Naive thymus-derived CD4-positive, alpha-beta T cell (primary cell): ENCODE measurements at regions not wholly inside any gene's neighbourhood (a gene's known extent, or its start where the extent isn't known, plus 50 kb on each side); places are given as distances from the start of the nearest gene placed in this dataset.

Experiments used
- ATAC-seq: fragments of 150-1000 bp; cut with Tn5 transposase; 2 replicates; pipeline ENCODE4 v1.10.0; 2021; ENCODE audit warnings: mild to moderate bottlenecking, moderate library complexity
- CTCF ChIA-PET: fragments of 350-600 bp; sonication (Branson Sonifier 250); formaldehyde crosslinking; loops from one replicate; lab custom pipeline; 2021; ENCODE audit warnings: antibody characterized with exemption; lab: Charles Lee
- POLR2A ChIA-PET: fragments of 350-600 bp; sonication (Branson Sonifier 250); formaldehyde crosslinking; loops from one replicate; lab custom pipeline; 2021; ENCODE audit warnings: antibody characterized with exemption, inconsistent platforms; lab: Charles Lee
- DNase-seq, 9 donors: peaks; one replicate each; pipeline versions ENCODE4 v3.0.0 to v3.0.0-alpha.2; 2020 to 2022; ENCODE audit warnings: mixed read lengths in 1 of 9
- H3K27ac ChIP-seq: one replicate; pipeline ENCODE4 v1.7.0; 2013; ENCODE audit warnings: mild to moderate bottlenecking, low read depth, low read length, moderate library complexity
- H3K27me3 ChIP-seq, 2 donors: one replicate each; pipeline ENCODE4 v1.7.0; 2013; ENCODE audit warnings: low read length in 2 of 2, mild to moderate bottlenecking in 2 of 2, moderate library complexity in 2 of 2; ENCODE audit not compliant: control insufficient read depth in 2 of 2, insufficient read depth in 2 of 2
- H3K36me3 ChIP-seq, 3 experiments: 1 replicate in 2 of 3; 2 replicates in 1 of 3; pipeline ENCODE4 v1.7.0; 2013; ENCODE audit warnings: low read length in 3 of 3, mild to moderate bottlenecking in 3 of 3, moderate library complexity in 1 of 3; ENCODE audit not compliant: insufficient read depth in 3 of 3, control insufficient read depth in 2 of 3
- H3K4me1 ChIP-seq, 2 donors: one replicate each; pipeline ENCODE4 v1.7.0; 2013; ENCODE audit warnings: low read length in 2 of 2, mild to moderate bottlenecking in 2 of 2, moderate library complexity in 1 of 2; ENCODE audit not compliant: control insufficient read depth in 2 of 2, insufficient read depth in 2 of 2
- H3K4me3 ChIP-seq: 2 replicates; pipeline ENCODE4 v1.7.0; 2013; ENCODE audit warnings: mild to moderate bottlenecking, low read length
- H3K9me3 ChIP-seq, 3 experiments: 1 replicate in 2 of 3; 2 replicates in 1 of 3; pipeline ENCODE4 v1.7.0; 2013; ENCODE audit warnings: low read length in 3 of 3; ENCODE audit not compliant: control insufficient read depth in 2 of 3
- H3K27ac Mint-ChIP-seq, 9 donors: one replicate each; pipeline ENCODE4 v1.8.0; 2020 to 2022; ENCODE audit warnings: mixed read lengths in 9 of 9, mild to moderate bottlenecking in 8 of 9, moderate library complexity in 5 of 9, inconsistent platforms in 2 of 9
- H3K27me3 Mint-ChIP-seq, 5 donors: one replicate each; pipeline ENCODE4 v1.8.0; 2021 to 2022; ENCODE audit warnings: mixed read lengths in 5 of 5, mild to moderate bottlenecking in 1 of 5
- H3K36me3 Mint-ChIP-seq, 5 donors: one replicate each; pipeline ENCODE4 v1.8.0; 2020 to 2022; ENCODE audit warnings: mixed read lengths in 5 of 5, mild to moderate bottlenecking in 3 of 5, inconsistent platforms in 1 of 5
- H3K4me1 Mint-ChIP-seq, 7 donors: one replicate each; pipeline ENCODE4 v1.8.0; 2020 to 2022; ENCODE audit warnings: mixed read lengths in 7 of 7, mild to moderate bottlenecking in 3 of 7, inconsistent platforms in 1 of 7
- H3K4me3 Mint-ChIP-seq, 10 donors: one replicate each; pipeline ENCODE4 v1.8.0; 2020 to 2022; ENCODE audit warnings: mild to moderate bottlenecking in 10 of 10, mixed read lengths in 10 of 10, moderate library complexity in 6 of 10, inconsistent platforms in 2 of 10
- H3K9me3 Mint-ChIP-seq, 11 donors: one replicate each; pipeline ENCODE4 v1.8.0; 2020 to 2022; ENCODE audit warnings: mixed read lengths in 11 of 11, mild to moderate bottlenecking in 4 of 11, inconsistent platforms in 1 of 11, moderate library complexity in 1 of 11
- intact Hi-C, 2 donors: fragments of 100-400 bp; cut with micrococcal nuclease; formaldehyde crosslinking; loops; one replicate each; pipeline ENCODE4 v1.15.1; 2023

DNA sequence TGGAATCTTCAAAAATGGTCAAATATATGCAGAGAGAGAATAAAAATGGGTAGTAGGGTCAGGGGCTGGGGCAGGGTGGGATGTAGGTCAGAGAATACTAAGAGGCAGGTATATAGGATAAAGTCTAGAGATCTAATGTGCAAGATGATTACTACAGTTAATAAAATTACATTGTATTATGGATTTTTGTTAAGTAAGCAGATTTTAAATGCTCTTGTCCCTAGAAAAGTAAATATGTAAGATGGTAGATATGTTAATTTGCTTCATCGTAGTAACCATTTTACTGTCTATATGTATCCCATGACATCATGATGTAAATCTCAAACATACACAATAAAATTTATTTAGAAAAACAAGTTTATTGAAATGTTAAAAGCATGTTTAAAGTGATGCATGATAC lies 1051.4 kb downstream of the AGBL1 start:
- CTCF ChIA-PET = no interaction called here
- Mint-ChIP-seq H3K4me3 (no peak overlapping the region), H3K9me3 (peaks cover 0 to 8% (median 4%) of the 10 kb centered on the region in 11 donors), H3K36me3 (no peaks in the 10 kb centered on the region), H3K4me1 (no peaks in the 10 kb centered on the region), H3K27me3 (peaks cover 0 to 26% (median 24%) of the 10 kb centered on the region in 5 donors), H3K27ac (no peak overlapping the region)
- ATAC-seq (no peak), DNase-seq (no peak)
- H3K9me3 ChIP-seq = no peaks in the 10 kb centered on the region
- no peak overlapping the region for H3K4me3 ChIP-seq
- no peaks in the 10 kb centered on the region for H3K4me1 ChIP-seq
- intact Hi-C loops = no loop called here
- no peaks in the 10 kb centered on the region for H3K27me3 ChIP-seq
- H3K36me3 ChIP-seq = no peaks in the 10 kb centered on the region
- H3K27ac ChIP-seq = no peak overlapping the region
- POLR2A ChIA-PET = interaction anchor here (0.6 kb wide), 1 partner anchor 17 kb away, joined by 4 read pairs; no protein-coding TSS in a partner anchor

DNA sequence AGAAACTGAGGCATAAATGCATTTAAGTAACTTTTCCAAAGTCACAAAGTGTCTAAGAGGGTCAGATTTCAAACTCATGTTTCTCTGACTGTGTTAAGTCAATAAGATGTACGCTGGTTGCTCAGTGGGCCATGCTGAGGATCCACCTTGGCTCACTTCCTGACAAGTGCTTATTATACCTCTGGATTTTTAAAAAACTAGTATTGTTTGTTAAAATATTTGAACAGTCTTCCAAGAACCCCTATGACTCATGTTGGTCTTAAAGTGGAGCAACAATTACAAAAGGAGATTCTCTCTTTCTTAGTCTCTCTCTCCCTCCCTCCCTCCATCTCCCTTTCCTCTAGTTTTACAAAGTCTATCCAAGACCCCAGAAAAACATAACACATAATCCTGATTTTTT lies 1050.2 kb downstream of the AGBL1 start:
- H3K9me3 ChIP-seq = no peaks in the 10 kb centered on the region
- no peaks in the 10 kb centered on the region for H3K36me3 ChIP-seq
- H3K4me3 Mint-ChIP-seq = no peak overlapping the region
- no peak overlapping the region for H3K27ac ChIP-seq
- peaks cover 0 to 12% (median 4%) of the 10 kb centered on the region in 11 donors for H3K9me3 Mint-ChIP-seq
- no peak for ATAC-seq
- DNase-seq = no peak
- intact Hi-C loops = no loop called here
- H3K4me1 ChIP-seq = no peaks in the 10 kb centered on the region
- no peaks in the 10 kb centered on the region for H3K4me1 Mint-ChIP-seq
- peaks cover 0 to 28% (median 23%) of the 10 kb centered on the region in 5 donors for H3K27me3 Mint-ChIP-seq
- ChIA-PET POLR2A (no interaction called here), CTCF (no interaction called here)
- H3K27me3 ChIP-seq = no peaks in the 10 kb centered on the region
- H3K4me3 ChIP-seq = no peak overlapping the region
- no peak overlapping the region for H3K27ac Mint-ChIP-seq
- no peaks in the 10 kb centered on the region for H3K36me3 Mint-ChIP-seq

DNA sequence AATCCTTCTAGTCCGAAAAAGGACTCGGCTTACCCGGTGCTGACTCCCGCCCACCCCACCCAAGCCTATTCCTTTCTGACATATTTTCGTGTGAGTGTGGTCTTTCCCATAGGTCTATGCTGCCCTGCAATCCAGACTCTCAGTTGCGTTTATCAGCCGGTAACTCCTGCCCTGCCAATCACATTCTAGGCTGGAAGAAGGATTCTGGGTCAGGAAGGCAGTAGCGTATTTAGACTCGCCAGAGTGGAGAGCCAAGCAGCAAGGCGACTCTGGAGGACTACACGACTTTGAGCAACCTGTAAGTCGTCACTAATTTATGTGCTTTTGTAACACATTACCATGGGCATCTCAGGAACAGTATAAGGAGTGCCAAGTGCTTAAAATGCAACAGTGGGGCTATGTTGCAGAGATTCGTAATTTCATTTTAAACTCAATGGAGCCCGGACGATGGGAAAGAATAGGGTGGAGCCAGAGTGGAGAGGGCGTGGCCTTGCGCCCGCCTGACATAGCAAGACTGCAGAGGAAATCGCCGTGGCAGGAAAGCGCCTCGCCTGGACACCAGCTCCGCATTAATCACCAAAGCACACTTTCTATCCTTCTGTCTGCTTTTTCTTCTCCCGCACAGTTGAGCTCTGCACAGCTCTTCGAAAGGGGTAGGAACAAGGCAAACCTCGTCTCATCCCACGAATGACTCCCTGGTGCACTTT lies 1044.2 kb downstream of the AGBL1 start:
- H3K4me3 ChIP-seq = no peak overlapping the region
- H3K4me1 ChIP-seq = no peaks in the 10 kb centered on the region
- intact Hi-C loops = no loop called here
- Mint-ChIP-seq H3K9me3 (peaks cover 0 to 9% (median 3%) of the 10 kb centered on the region in 11 donors), H3K4me3 (no peak overlapping the region), H3K4me1 (no peaks in the 10 kb centered on the region), H3K27me3 (peaks cover 0 to 24% (median 9%) of the 10 kb centered on the region in 5 donors), H3K27ac (no peak overlapping the region), H3K36me3 (no peaks in the 10 kb centered on the region)
- ChIA-PET CTCF (no interaction called here), POLR2A (no interaction called here)
- no peak for DNase-seq
- H3K9me3 ChIP-seq = no peaks in the 10 kb centered on the region
- ATAC-seq = no peak
- H3K27ac ChIP-seq = no peak overlapping the region
- H3K27me3 ChIP-seq = no peaks in the 10 kb centered on the region
- H3K36me3 ChIP-seq = no peaks in the 10 kb centered on the region

DNA sequence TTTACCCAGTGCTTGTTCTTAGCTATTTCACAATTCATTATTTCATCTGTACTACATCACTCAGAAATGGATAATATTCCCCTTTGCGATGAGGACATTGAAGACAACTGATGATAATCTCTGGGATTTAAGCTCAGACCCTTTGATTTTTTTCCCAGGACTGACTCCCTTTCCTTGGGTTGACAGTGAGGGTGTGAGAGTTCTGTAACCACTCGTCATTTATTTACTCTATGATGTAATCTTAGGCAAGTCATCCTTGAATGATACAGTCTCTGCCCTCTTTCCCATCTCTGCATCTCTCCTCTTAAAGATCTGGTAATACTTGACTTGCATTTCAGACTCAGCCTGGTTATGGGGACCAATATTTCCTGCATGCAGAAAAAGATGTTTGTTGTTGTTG lies 1041.7 kb downstream of the AGBL1 start:
- no peak for DNase-seq
- Histone ChIP-seq H3K27me3 (no peaks in the 10 kb centered on the region), H3K9me3 (no peaks in the 10 kb centered on the region), H3K36me3 (no peaks in the 10 kb centered on the region), H3K4me3 (no peak overlapping the region), H3K27ac (no peak overlapping the region), H3K4me1 (no peaks in the 10 kb centered on the region)
- Mint-ChIP-seq H3K36me3 (no peaks in the 10 kb centered on the region), H3K27me3 (peaks cover 0 to 19% (median 0%) of the 10 kb centered on the region in 5 donors), H3K4me1 (no peaks in the 10 kb centered on the region), H3K9me3 (peaks cover 0 to 6% (median 1%) of the 10 kb centered on the region in 11 donors), H3K4me3 (no peak overlapping the region), H3K27ac (no peak overlapping the region)
- ChIA-PET POLR2A (no interaction called here), CTCF (no interaction called here)
- intact Hi-C loops = no loop called here
- no peak for ATAC-seq

DNA sequence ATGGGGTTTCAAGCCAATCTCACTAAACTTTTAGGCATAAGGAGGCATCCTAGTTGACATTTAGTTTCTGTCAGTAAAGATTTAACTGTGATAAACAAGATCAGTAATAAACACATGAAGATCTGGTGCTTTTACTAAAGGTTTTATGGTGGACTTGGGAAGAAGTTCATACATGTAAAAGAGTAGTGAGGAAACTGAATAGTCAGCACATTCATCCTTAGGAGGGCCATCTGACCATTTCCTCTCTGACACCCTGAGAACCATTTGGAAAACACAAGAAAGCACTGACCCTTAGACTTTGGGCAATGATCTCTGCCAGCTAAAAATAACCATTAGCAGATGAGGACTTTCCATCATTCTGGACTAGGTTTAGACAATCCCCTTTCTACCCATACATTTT lies 1040.9 kb downstream of the AGBL1 start:
- Histone ChIP-seq H3K27ac (no peak overlapping the region), H3K4me1 (no peaks in the 10 kb centered on the region), H3K4me3 (no peak overlapping the region), H3K36me3 (no peaks in the 10 kb centered on the region), H3K9me3 (no peaks in the 10 kb centered on the region), H3K27me3 (no peaks in the 10 kb centered on the region)
- ChIA-PET POLR2A (no interaction called here), CTCF (no interaction called here)
- H3K27me3 Mint-ChIP-seq = peaks cover 0 to 15% (median 0%) of the 10 kb centered on the region in 5 donors
- no peaks in the 10 kb centered on the region for H3K36me3 Mint-ChIP-seq
- H3K27ac Mint-ChIP-seq = no peak overlapping the region
- no peak overlapping the region for H3K4me3 Mint-ChIP-seq
- ATAC-seq = no peak
- no peaks in the 10 kb centered on the region for H3K4me1 Mint-ChIP-seq
- no peak for DNase-seq
- intact Hi-C loops = no loop called here
- H3K9me3 Mint-ChIP-seq = peaks cover 0 to 4% (median 0%) of the 10 kb centered on the region in 11 donors

DNA sequence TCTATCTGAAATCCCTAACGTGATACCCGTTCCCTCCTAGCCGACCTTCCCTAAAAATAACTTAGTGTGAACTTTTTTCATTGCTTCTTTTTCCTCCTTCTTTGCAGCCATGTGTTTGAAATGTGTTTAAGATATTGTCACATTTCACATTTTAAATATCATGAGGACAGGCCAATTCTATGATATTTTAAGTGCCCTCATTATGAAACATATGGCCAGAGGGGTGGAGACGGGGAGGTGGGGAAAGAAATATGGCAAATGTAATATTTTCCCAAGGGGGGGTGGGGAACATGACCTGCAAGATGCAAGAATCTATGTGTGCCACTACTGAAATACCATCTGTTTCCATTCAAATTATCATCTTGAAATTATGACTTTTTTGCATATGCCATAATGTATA lies 1039.2 kb downstream of the AGBL1 start:
- ChIA-PET POLR2A (no interaction called here), CTCF (interaction anchor here (0.7 kb wide), 1 partner anchor 805 kb away, joined by 3 read pairs; no protein-coding TSS in a partner anchor)
- intact Hi-C loops = no loop called here
- H3K36me3 Mint-ChIP-seq = no peaks in the 10 kb centered on the region
- H3K4me1 ChIP-seq = no peaks in the 10 kb centered on the region
- H3K27me3 Mint-ChIP-seq = peaks cover 0 to 8% (median 0%) of the 10 kb centered on the region in 5 donors
- no peaks in the 10 kb centered on the region for H3K9me3 ChIP-seq
- H3K27ac ChIP-seq = no peak overlapping the region
- no peak overlapping the region for H3K4me3 Mint-ChIP-seq
- no peak overlapping the region for H3K27ac Mint-ChIP-seq
- no peak for ATAC-seq
- H3K27me3 ChIP-seq = no peaks in the 10 kb centered on the region
- no peak for DNase-seq
- no peak overlapping the region for H3K4me3 ChIP-seq
- no peaks in the 10 kb centered on the region for H3K36me3 ChIP-seq
- H3K4me1 Mint-ChIP-seq = no peaks in the 10 kb centered on the region
- peaks cover 0 to 3% (median 0%) of the 10 kb centered on the region in 11 donors for H3K9me3 Mint-ChIP-seq

DNA sequence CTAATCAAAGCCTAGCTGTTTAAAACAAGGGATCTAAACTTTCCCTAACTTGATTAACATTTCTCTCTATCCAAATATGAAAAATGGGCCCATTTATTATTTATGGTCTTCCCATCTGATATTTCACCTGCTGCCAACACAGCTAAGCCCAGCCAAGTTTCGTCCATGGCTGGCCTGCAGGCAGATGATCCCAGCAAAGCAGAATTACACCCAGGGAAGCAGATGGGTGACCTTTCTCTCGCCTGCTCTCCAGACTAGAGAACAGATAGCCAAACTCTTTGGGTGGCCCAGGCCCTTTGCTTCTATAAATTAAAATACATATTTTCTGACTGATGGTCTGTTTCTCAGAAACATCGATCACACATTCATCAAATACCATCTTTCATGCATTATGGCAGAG lies 1038.8 kb downstream of the AGBL1 start:
- ATAC-seq = no peak
- Mint-ChIP-seq H3K27ac (no peak overlapping the region), H3K27me3 (peaks cover 0 to 7% (median 0%) of the 10 kb centered on the region in 5 donors), H3K4me1 (no peaks in the 10 kb centered on the region), H3K4me3 (no peak overlapping the region), H3K9me3 (peaks cover 0 to 2% (median 0%) of the 10 kb centered on the region in 11 donors), H3K36me3 (no peaks in the 10 kb centered on the region)
- ChIA-PET CTCF (interaction anchor here (0.7 kb wide), 1 partner anchor 806 kb away, joined by 3 read pairs; no protein-coding TSS in a partner anchor), POLR2A (no interaction called here)
- H3K4me3 ChIP-seq = no peak overlapping the region
- H3K36me3 ChIP-seq = no peaks in the 10 kb centered on the region
- H3K9me3 ChIP-seq = no peaks in the 10 kb centered on the region
- no peaks in the 10 kb centered on the region for H3K4me1 ChIP-seq
- H3K27ac ChIP-seq = no peak overlapping the region
- intact Hi-C loops = no loop called here
- DNase-seq = no peak
- H3K27me3 ChIP-seq = no peaks in the 10 kb centered on the region
